ENCODE measurements at regions not wholly inside any gene's neighbourhood (a gene's known extent, or its start where the extent isn't known, plus 50 kb on each side); places are given as distances from the start of the nearest gene placed in this dataset.

GRCh38 chr4:12265554-12265953 is 836.9 kb upstream of the HS3ST1 start:
- no peak for DNase-seq (ENCODE audit: extremely low read depth, low read depth, low spot score)

GRCh38 chr4:12260453-12260852 is 831.8 kb upstream of the HS3ST1 start:
- DNase-seq (ENCODE audit: extremely low read depth, low read depth, low spot score) = no peak

- DNase-seq (ENCODE audit: extremely low read depth, low read depth, low spot score) = no peak
These were observed 816.3 kb upstream of the HS3ST1 start for GRCh38 chr4:12244973-12245372.

GRCh38 chr4:12242354-12242753 is 813.7 kb upstream of the HS3ST1 start:
- DNase-seq (ENCODE audit: extremely low read depth, low read depth, low spot score) = no peak

GRCh38 chr4:12239897-12240636 is 811.4 kb upstream of the HS3ST1 start:
- no peak for DNase-seq (ENCODE audit: extremely low read depth, low read depth, low spot score)

GRCh38 chr4:12231098-12231497 is 802.4 kb upstream of the HS3ST1 start:
- no peak for DNase-seq (ENCODE audit: extremely low read depth, low read depth, low spot score)

GRCh38 chr4:12221031-12221430 is 792.3 kb upstream of the HS3ST1 start:
- no peak for DNase-seq (ENCODE audit: extremely low read depth, low read depth, low spot score)

- no peak for DNase-seq (ENCODE audit: extremely low read depth, low read depth, low spot score)
These were observed 782.9 kb upstream of the HS3ST1 start for GRCh38 chr4:12211636-12212035.

- no peak for DNase-seq (ENCODE audit: extremely low read depth, low read depth, low spot score)
These were observed 778.7 kb upstream of the HS3ST1 start for GRCh38 chr4:12207396-12207795.

GRCh38 chr4:12206091-12206490 is 777.4 kb upstream of the HS3ST1 start:
- DNase-seq (ENCODE audit: extremely low read depth, low read depth, low spot score) = no peak

GRCh38 chr4:12203945-12204344 is 775.3 kb upstream of the HS3ST1 start:
- no peak for DNase-seq (ENCODE audit: extremely low read depth, low read depth, low spot score)

GRCh38 chr4:12200226-12200625 is 771.5 kb upstream of the HS3ST1 start:
- DNase-seq (ENCODE audit: extremely low read depth, low read depth, low spot score) = no peak

- no peak for DNase-seq (ENCODE audit: extremely low read depth, low read depth, low spot score)
These were observed 757.8 kb upstream of the HS3ST1 start for GRCh38 chr4:12186526-12186925.

- no peak for DNase-seq (ENCODE audit: extremely low read depth, low read depth, low spot score)
These were observed 750.2 kb upstream of the HS3ST1 start for GRCh38 chr4:12178614-12179610.

GRCh38 chr4:12177416-12177815 is 748.7 kb upstream of the HS3ST1 start:
- no peak for DNase-seq (ENCODE audit: extremely low read depth, low read depth, low spot score)

GRCh38 chr4:12173496-12173895 is 744.8 kb upstream of the HS3ST1 start:
- no peak for DNase-seq (ENCODE audit: extremely low read depth, low read depth, low spot score)

- DNase-seq (ENCODE audit: extremely low read depth, low read depth, low spot score) = no peak
These were observed 743.7 kb upstream of the HS3ST1 start for GRCh38 chr4:12172198-12172973.

GRCh38 chr4:12170308-12170707 is 741.6 kb upstream of the HS3ST1 start:
- DNase-seq (ENCODE audit: extremely low read depth, low read depth, low spot score) = no peak

- DNase-seq (ENCODE audit: extremely low read depth, low read depth, low spot score) = no peak
These were observed 736.9 kb upstream of the HS3ST1 start for GRCh38 chr4:12165616-12166015.

GRCh38 chr4:12146339-12146738 is 717.6 kb upstream of the HS3ST1 start:
- DNase-seq (ENCODE audit: extremely low read depth, low read depth, low spot score) = no peak

GRCh38 chr4:12145768-12146167 is 717.1 kb upstream of the HS3ST1 start:
- no peak for DNase-seq (ENCODE audit: extremely low read depth, low read depth, low spot score)
